D721Med (cell line): ENCODE measurements at regions not wholly inside any gene's neighbourhood (a gene's known extent, or its start where the extent isn't known, plus 50 kb on each side); places are given as distances from the start of the nearest gene placed in this dataset.

Experiments used
- DNase-seq: peaks from one replicate; pipeline ENCODE4 v3.0.0; 2011; ENCODE audit warnings: low spot score; ENCODE audit not compliant: insufficient read length
- FAIRE-seq: peaks from 2 replicates; lab custom pipeline; 2011; peaks lifted over from hg19 to GRCh38; lab: Jason Lieb, UNC
- TF ChIP-seq, protein P1 (sequence below): IDR thresholded peaks from 2 replicates; pipeline ENCODE4 v1.5.1; 2012; ENCODE audit warnings: mild to moderate bottlenecking, control low read depth; ENCODE audit not compliant: insufficient read depth; ENCODE audit errors: missing control alignments

DNA sequence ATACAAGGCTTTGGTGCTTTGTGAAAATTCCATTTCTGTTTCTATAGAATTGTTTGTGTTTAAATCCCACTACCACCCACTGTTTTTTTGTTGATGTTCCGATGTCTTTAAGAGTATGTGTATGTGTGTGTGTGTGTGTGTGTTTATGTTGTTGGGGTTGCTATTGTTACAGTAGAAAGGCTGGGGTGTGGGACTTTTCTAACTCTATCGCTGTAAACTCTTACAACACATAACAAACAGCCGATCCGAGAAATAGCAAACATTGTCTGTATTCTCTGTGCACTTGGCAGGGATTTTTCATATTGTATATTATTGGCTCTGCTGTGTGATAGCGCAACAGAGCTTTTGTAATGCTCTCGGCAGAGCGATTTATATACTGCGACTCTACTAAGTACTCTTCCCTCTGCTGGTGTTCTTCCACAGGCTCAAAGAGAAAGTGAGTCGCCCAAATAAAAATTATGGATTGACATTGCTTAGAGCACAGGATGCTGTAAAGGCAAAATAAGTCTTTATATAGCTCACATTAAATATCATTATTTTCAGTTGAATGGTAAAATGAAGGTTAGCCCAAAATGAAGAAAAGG is 492.2 kb upstream of the ARRDC3 start:
- no peak for DNase-seq
- FAIRE-seq: no peak
- TF ChIP-seq, protein P1, sequence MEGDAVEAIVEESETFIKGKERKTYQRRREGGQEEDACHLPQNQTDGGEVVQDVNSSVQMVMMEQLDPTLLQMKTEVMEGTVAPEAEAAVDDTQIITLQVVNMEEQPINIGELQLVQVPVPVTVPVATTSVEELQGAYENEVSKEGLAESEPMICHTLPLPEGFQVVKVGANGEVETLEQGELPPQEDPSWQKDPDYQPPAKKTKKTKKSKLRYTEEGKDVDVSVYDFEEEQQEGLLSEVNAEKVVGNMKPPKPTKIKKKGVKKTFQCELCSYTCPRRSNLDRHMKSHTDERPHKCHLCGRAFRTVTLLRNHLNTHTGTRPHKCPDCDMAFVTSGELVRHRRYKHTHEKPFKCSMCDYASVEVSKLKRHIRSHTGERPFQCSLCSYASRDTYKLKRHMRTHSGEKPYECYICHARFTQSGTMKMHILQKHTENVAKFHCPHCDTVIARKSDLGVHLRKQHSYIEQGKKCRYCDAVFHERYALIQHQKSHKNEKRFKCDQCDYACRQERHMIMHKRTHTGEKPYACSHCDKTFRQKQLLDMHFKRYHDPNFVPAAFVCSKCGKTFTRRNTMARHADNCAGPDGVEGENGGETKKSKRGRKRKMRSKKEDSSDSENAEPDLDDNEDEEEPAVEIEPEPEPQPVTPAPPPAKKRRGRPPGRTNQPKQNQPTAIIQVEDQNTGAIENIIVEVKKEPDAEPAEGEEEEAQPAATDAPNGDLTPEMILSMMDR: no peak

DNA sequence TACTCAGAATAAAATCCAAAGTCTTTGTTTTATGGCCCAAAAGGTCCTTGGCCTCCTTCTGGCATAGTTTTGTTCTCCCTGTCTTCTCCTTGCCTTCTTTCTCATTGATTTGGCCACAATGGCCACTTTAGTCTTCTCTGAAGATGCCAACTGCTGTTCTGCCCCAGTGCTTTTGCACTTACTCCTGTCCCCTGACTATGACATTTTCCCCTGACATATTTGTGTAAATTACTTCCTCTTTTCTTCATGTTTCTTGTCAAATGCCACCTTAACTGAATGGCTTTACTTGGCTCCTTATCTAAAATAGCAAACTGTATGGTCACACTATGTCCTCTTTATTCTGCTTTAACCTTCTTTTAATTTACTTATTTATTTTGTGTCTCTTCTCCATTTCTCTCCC is 484.7 kb upstream of the ARRDC3 start:
- TF ChIP-seq, protein P1: no peak
- DNase-seq (no peak), FAIRE-seq (no peak)

- TF ChIP-seq, protein P1: no peak
- no peak for DNase-seq
- FAIRE-seq: no peak
Measured at GRCh38 chr5:91865915-91866314, 482.8 kb upstream of the ARRDC3 start.

DNA sequence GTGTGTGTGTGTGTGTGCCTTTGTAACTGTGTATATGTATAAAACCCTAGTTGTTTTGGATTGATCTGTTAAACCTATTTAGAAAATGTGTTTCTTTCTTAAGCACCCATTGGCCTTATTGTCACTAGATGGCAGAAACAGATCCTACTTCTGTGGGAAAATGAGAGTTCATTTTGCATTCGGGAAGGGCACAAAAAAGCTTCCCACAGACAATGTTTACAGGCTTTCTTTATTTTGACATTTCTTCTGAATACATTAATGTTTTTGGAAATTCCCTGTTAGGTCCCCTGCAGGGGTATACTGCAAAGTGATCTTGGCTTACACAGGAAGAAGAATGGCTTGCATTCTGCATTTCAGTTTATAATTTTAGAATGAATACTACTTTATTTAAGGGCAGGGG is 481.8 kb upstream of the ARRDC3 start:
- no peak for FAIRE-seq

GRCh38 chr5:91851670-91852069 is 468.6 kb upstream of the ARRDC3 start:
- no peak for FAIRE-seq
- TF ChIP-seq, protein P1: no peak
- no peak for DNase-seq

More for the DNA sequence above, 481.8 kb upstream of the ARRDC3 start:
- TF ChIP-seq, protein P1: no peak
- no peak for DNase-seq

- DNase-seq (no peak), FAIRE-seq (no peak)
- TF ChIP-seq, protein P1: no peak
Measured at GRCh38 chr5:91850031-91850430, 466.9 kb upstream of the ARRDC3 start.

- FAIRE-seq: no peak
- TF ChIP-seq, protein P1: no peak
- DNase-seq: no peak
Measured at GRCh38 chr5:91849069-91849468, 466.0 kb upstream of the ARRDC3 start.
